ENCODE measurements at regions not wholly inside any gene's neighbourhood (a gene's known extent, or its start where the extent isn't known, plus 50 kb on each side); places are given as distances from the start of the nearest gene placed in this dataset.

DNA sequence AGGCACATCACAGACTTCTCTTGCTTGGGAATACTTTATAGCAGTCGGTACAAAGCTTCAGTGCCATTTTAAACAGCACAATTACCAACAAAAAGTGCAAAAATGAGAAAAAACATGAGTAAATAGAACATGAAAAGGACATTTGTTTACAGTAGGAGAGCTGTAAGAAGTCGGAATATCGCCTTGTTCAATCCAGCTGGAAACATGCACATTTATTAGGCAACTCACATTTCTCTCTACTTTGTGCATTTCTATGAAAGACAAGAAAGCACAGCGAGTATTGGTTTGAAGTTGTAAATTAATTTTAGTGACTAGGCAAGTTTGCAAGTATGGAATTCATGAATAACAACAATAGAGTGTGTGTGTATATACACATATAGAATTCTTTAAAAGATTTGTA is 484.7 kb downstream of the DACH1 start:
- H3K4me3 Mint-ChIP-seq (ENCODE audit: low read depth, unreplicated experiment): no peak overlapping the region
- intact Hi-C loops (cut with micrococcal nuclease; ENCODE audit: unreplicated experiment): no loop called here
- CTCF ChIA-PET: no interaction called here
- DNase-seq: no peak
- H3K9me3 Mint-ChIP-seq (ENCODE audit: low read depth, unreplicated experiment): no peaks in the 10 kb centered on the region
- H3K27ac Mint-ChIP-seq (ENCODE audit: unreplicated experiment): no peak overlapping the region
- no peaks in the 10 kb centered on the region for H3K27me3 Mint-ChIP-seq (ENCODE audit: unreplicated experiment)
- H3K4me1 Mint-ChIP-seq (ENCODE audit: low read depth, unreplicated experiment): no peaks in the 10 kb centered on the region
- TF ChIP-seq, protein P1, sequence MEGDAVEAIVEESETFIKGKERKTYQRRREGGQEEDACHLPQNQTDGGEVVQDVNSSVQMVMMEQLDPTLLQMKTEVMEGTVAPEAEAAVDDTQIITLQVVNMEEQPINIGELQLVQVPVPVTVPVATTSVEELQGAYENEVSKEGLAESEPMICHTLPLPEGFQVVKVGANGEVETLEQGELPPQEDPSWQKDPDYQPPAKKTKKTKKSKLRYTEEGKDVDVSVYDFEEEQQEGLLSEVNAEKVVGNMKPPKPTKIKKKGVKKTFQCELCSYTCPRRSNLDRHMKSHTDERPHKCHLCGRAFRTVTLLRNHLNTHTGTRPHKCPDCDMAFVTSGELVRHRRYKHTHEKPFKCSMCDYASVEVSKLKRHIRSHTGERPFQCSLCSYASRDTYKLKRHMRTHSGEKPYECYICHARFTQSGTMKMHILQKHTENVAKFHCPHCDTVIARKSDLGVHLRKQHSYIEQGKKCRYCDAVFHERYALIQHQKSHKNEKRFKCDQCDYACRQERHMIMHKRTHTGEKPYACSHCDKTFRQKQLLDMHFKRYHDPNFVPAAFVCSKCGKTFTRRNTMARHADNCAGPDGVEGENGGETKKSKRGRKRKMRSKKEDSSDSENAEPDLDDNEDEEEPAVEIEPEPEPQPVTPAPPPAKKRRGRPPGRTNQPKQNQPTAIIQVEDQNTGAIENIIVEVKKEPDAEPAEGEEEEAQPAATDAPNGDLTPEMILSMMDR (IDR thresholded peaks at IDR 0.05; ENCODE audit: unreplicated experiment): no peak
- BruUV-seq (replicated peaks): no TSS peak
- no peaks in the 10 kb centered on the region for H3K36me3 Mint-ChIP-seq (ENCODE audit: insufficient read depth, unreplicated experiment)

GRCh38 chr13:71380191-71380590 is 486.8 kb downstream of the DACH1 start:
- H3K4me3 Mint-ChIP-seq (ENCODE audit: low read depth, unreplicated experiment): no peak overlapping the region
- TF ChIP-seq, protein P1 (IDR thresholded peaks at IDR 0.05; ENCODE audit: unreplicated experiment): no peak
- no peak overlapping the region for H3K27ac Mint-ChIP-seq (ENCODE audit: unreplicated experiment)
- no peaks in the 10 kb centered on the region for H3K9me3 Mint-ChIP-seq (ENCODE audit: low read depth, unreplicated experiment)
- DNase-seq: no peak
- H3K4me1 Mint-ChIP-seq (ENCODE audit: low read depth, unreplicated experiment): no peaks in the 10 kb centered on the region
- CTCF ChIA-PET: no interaction called here
- H3K27me3 Mint-ChIP-seq (ENCODE audit: unreplicated experiment): no peaks in the 10 kb centered on the region
- intact Hi-C loops (cut with micrococcal nuclease; ENCODE audit: unreplicated experiment): no loop called here
- no peaks in the 10 kb centered on the region for H3K36me3 Mint-ChIP-seq (ENCODE audit: insufficient read depth, unreplicated experiment)
- no TSS peak for BruUV-seq (replicated peaks)

GRCh38 chr13:71378961-71379905 is 487.8 kb downstream of the DACH1 start:
- DNase-seq: no peak
- no peaks in the 10 kb centered on the region for H3K9me3 Mint-ChIP-seq (ENCODE audit: low read depth, unreplicated experiment)
- TF ChIP-seq, protein P1 (IDR thresholded peaks at IDR 0.05; ENCODE audit: unreplicated experiment): no peak
- H3K27me3 Mint-ChIP-seq (ENCODE audit: unreplicated experiment): no peaks in the 10 kb centered on the region
- BruUV-seq (replicated peaks): no TSS peak
- H3K4me1 Mint-ChIP-seq (ENCODE audit: low read depth, unreplicated experiment): no peaks in the 10 kb centered on the region
- H3K36me3 Mint-ChIP-seq (ENCODE audit: insufficient read depth, unreplicated experiment): no peaks in the 10 kb centered on the region
- intact Hi-C loops (cut with micrococcal nuclease; ENCODE audit: unreplicated experiment): no loop called here
- CTCF ChIA-PET: interaction anchor here (0.7 kb wide), 1 partner anchor 62 kb away, joined by 7 read pairs; no protein-coding TSS in a partner anchor
- no peak overlapping the region for H3K4me3 Mint-ChIP-seq (ENCODE audit: low read depth, unreplicated experiment)
- no peak overlapping the region for H3K27ac Mint-ChIP-seq (ENCODE audit: unreplicated experiment)

GRCh38 chr13:71374471-71375049 is 492.4 kb downstream of the DACH1 start:
- Mint-ChIP-seq H3K27ac (ENCODE audit: unreplicated experiment) (no peak overlapping the region), H3K4me1 (ENCODE audit: low read depth, unreplicated experiment) (no peaks in the 10 kb centered on the region), H3K4me3 (ENCODE audit: low read depth, unreplicated experiment) (no peak overlapping the region), H3K36me3 (ENCODE audit: insufficient read depth, unreplicated experiment) (no peaks in the 10 kb centered on the region), H3K9me3 (ENCODE audit: low read depth, unreplicated experiment) (no peaks in the 10 kb centered on the region), H3K27me3 (ENCODE audit: unreplicated experiment) (no peaks in the 10 kb centered on the region)
- no peak for DNase-seq
- CTCF ChIA-PET: no interaction called here
- BruUV-seq (replicated peaks): no TSS peak
- intact Hi-C loops (cut with micrococcal nuclease; ENCODE audit: unreplicated experiment): no loop called here
- TF ChIP-seq, protein P1 (IDR thresholded peaks at IDR 0.05; ENCODE audit: unreplicated experiment): no peak

Data from Calu3 (cell line).